ENCODE measurements at regions not wholly inside any gene's neighbourhood (a gene's known extent, or its start where the extent isn't known, plus 50 kb on each side); places are given as distances from the start of the nearest gene placed in this dataset.

DNA sequence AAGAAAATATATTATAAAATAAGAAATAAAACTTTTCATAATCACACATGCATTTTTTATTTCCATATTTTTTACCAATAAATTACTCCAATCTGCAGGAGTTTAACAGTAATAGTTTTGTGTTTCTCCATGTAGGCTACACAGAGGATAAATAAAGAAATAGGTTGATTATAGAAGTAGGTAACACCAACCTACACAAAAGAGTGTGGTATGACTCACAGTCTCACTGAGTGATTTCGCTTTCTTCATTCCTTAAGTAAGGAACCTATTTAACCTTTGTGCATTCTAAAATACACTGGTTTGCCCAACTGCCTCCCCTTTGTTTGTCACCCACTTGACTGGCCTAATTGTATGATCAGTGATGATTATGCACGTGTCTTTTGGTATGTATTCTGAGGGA lies 244.2 kb upstream of the RIMS1 start:
- H3K9me3 Mint-ChIP-seq (ENCODE audit: low read depth): no peaks in the 10 kb centered on the region
- no peak overlapping the region for H3K27ac Mint-ChIP-seq (ENCODE audit: unreplicated experiment)
- TF ChIP-seq, protein P1, sequence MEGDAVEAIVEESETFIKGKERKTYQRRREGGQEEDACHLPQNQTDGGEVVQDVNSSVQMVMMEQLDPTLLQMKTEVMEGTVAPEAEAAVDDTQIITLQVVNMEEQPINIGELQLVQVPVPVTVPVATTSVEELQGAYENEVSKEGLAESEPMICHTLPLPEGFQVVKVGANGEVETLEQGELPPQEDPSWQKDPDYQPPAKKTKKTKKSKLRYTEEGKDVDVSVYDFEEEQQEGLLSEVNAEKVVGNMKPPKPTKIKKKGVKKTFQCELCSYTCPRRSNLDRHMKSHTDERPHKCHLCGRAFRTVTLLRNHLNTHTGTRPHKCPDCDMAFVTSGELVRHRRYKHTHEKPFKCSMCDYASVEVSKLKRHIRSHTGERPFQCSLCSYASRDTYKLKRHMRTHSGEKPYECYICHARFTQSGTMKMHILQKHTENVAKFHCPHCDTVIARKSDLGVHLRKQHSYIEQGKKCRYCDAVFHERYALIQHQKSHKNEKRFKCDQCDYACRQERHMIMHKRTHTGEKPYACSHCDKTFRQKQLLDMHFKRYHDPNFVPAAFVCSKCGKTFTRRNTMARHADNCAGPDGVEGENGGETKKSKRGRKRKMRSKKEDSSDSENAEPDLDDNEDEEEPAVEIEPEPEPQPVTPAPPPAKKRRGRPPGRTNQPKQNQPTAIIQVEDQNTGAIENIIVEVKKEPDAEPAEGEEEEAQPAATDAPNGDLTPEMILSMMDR (IDR thresholded peaks at IDR 0.05): no peak
- H3K4me3 Mint-ChIP-seq (ENCODE audit: unreplicated experiment): no peak overlapping the region
- DNase-seq (ENCODE audit: low spot score): no peak
- no peaks in the 10 kb centered on the region for H3K36me3 Mint-ChIP-seq (ENCODE audit: low read depth)
- H3K27me3 Mint-ChIP-seq (ENCODE audit: low read depth): peaks cover 14% of the 10 kb centered on the region
- no peaks in the 10 kb centered on the region for H3K4me1 Mint-ChIP-seq (ENCODE audit: low read depth)

DNA sequence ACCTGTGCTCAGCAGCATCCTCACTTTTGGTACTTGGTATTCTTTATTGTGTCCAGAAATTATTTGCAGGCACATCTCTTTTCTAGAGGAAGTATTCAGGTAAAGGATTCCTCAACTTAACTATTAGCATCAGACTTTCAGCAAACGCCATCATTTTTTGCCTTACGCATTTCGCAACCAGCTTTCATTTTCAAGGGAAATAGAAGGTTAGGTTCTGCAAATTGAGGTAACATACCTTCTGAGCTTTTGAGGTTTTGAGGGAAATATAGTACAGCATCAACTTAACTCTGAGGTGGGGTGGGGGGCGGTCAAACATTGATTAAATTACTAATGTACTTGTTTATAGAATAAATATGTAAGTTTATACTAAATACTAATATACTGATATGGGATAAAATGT lies 243.6 kb upstream of the RIMS1 start:
- no peak for DNase-seq (ENCODE audit: low spot score)
- peaks cover 18% of the 10 kb centered on the region for H3K27me3 Mint-ChIP-seq (ENCODE audit: low read depth)
- no peak overlapping the region for H3K27ac Mint-ChIP-seq (ENCODE audit: unreplicated experiment)
- H3K4me3 Mint-ChIP-seq (ENCODE audit: unreplicated experiment): no peak overlapping the region
- H3K9me3 Mint-ChIP-seq (ENCODE audit: low read depth): peaks cover 5% of the 10 kb centered on the region
- H3K36me3 Mint-ChIP-seq (ENCODE audit: low read depth): no peaks in the 10 kb centered on the region
- no peaks in the 10 kb centered on the region for H3K4me1 Mint-ChIP-seq (ENCODE audit: low read depth)
- TF ChIP-seq, protein P1 (IDR thresholded peaks at IDR 0.05): no peak

DNA sequence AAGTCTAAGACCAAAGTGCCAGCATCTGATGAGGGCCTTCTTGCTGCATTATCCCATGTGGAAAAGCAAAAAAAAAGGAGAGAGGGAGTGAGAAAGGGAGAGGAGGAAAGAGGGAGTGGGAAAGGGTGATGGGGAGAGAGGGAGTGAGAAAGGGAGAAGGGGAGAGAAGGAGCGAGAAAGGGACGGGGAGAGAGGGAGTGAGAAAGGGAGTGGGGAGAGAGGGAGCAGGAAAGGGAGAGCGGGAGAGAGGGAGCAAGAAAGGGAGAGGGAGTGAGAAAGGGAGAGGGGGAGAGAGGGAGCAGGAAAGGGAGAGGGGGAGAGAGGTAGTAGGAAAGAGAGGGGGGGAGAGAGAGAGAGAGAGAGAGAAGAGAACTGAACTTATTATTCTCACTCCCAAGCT lies 241.1 kb upstream of the RIMS1 start:
- Mint-ChIP-seq H3K36me3 (ENCODE audit: low read depth) (no peaks in the 10 kb centered on the region), H3K4me3 (ENCODE audit: unreplicated experiment) (no peak overlapping the region), H3K9me3 (ENCODE audit: low read depth) (peaks cover 5% of the 10 kb centered on the region), H3K27me3 (ENCODE audit: low read depth) (peaks cover 13% of the 10 kb centered on the region), H3K4me1 (ENCODE audit: low read depth) (no peaks in the 10 kb centered on the region), H3K27ac (ENCODE audit: unreplicated experiment) (no peak overlapping the region)
- TF ChIP-seq, protein P1 (IDR thresholded peaks at IDR 0.05): no peak
- no peak for DNase-seq (ENCODE audit: low spot score)

- Mint-ChIP-seq H3K27ac (ENCODE audit: unreplicated experiment) (no peak overlapping the region), H3K9me3 (ENCODE audit: low read depth) (peaks cover 5% of the 10 kb centered on the region), H3K4me3 (ENCODE audit: unreplicated experiment) (no peak overlapping the region), H3K4me1 (ENCODE audit: low read depth) (no peaks in the 10 kb centered on the region), H3K36me3 (ENCODE audit: low read depth) (no peaks in the 10 kb centered on the region), H3K27me3 (ENCODE audit: low read depth) (peaks cover 16% of the 10 kb centered on the region)
- DNase-seq (ENCODE audit: low spot score): no peak
- TF ChIP-seq, protein P1 (IDR thresholded peaks at IDR 0.05): no peak
Observed at GRCh38 chr6:71649915-71650314, 236.4 kb upstream of the RIMS1 start.

DNA sequence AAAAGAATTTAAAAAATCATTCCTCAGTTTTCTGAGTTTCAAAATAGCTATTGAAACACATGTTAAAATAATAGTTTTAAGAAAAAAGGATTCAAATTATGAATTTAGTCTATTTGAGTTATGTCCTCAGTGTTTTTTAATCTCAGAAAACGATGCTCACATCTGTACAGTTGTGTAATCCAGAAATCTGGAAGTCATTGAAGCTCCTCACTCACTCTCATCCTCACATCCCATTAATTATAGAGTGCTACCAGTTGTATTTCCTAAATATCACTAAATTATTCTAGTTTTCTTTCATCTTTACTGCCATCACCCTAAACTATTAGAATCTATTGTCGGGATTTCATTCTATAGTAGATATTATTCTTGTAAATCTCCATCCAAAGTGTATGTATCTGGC lies 234.7 kb upstream of the RIMS1 start:
- H3K4me3 Mint-ChIP-seq (ENCODE audit: unreplicated experiment): no peak overlapping the region

More for the DNA sequence above, 234.7 kb upstream of the RIMS1 start:
- Mint-ChIP-seq H3K4me1 (ENCODE audit: low read depth) (no peaks in the 10 kb centered on the region), H3K27me3 (ENCODE audit: low read depth) (peaks cover 16% of the 10 kb centered on the region), H3K9me3 (ENCODE audit: low read depth) (peaks cover 5% of the 10 kb centered on the region), H3K27ac (ENCODE audit: unreplicated experiment) (no peak overlapping the region), H3K36me3 (ENCODE audit: low read depth) (no peaks in the 10 kb centered on the region)
- DNase-seq (ENCODE audit: low spot score): no peak
- TF ChIP-seq, protein P1 (IDR thresholded peaks at IDR 0.05): no peak

All from chondrocyte (in vitro differentiated cells).